IPS-18c (cell line): ENCODE measurements at regions not wholly inside any gene's neighbourhood (a gene's known extent, or its start where the extent isn't known, plus 50 kb on each side); places are given as distances from the start of the nearest gene placed in this dataset.

Experiments used
- H3K4me3 ChIP-seq: 2 replicates; pipeline ENCODE4 v1.7.0; 2013; ENCODE audit warnings: low read depth, mild to moderate bottlenecking, low read length, moderate library complexity; ENCODE audit not compliant: insufficient read depth
- H3K9me3 ChIP-seq: one replicate; pipeline ENCODE4 v1.6.1; 2013; ENCODE audit warnings: mild to moderate bottlenecking, low read length, moderate library complexity; ENCODE audit not compliant: control insufficient read depth, insufficient read depth

DNA sequence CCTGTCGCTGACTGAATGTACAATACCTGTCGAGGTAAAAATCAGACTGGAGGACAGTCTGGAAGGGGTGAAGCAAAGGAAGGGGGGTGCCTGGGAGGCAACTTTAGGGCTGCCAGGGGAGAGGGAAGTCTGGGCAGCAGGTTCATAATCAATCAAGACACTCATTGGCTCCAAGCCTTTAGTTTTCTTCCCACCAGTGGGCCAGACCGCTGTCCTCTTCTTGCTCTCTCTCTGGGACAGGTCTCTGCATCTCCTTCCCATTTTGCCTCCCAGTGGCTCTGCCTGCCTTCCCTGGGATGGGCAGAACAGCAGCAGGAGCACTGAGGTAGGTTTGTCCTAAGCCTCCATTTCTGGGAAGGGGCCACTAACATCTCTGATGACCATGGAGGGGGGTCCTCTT, 206.5 kb downstream of the TTC8 start:
- no peak overlapping the region for H3K4me3 ChIP-seq
- H3K9me3 ChIP-seq = peaks cover 2% of the 10 kb centered on the region

DNA sequence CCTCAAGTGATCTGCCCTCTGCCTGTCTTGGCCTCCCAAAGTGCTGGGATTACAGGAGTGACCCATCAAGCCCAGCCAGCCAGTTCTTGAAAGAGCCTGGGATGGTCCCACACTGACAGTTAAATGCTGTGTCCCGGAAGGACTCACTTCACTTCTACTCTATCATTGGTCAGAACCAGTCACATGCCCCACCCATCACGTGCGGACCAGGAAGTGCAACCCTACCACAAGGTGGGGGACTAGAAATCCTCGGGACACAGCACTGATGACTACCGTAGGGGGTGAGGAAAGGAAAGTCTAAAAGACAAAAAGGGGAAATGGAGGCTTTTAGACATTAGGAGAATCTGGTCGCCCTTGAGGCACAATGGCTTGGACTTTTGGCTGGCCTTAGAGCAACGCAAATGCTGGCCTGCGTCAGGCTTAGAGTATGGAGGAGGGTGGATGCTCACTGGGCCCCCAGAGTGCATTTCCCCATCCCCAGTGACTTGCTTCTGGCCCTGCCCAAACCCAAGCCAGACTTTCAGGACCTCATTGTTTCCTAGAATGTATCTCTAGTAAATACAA, 207.7 kb downstream of the TTC8 start:
- Histone ChIP-seq H3K9me3 (peaks cover under 1% of the 10 kb centered on the region), H3K4me3 (no peak overlapping the region)

DNA sequence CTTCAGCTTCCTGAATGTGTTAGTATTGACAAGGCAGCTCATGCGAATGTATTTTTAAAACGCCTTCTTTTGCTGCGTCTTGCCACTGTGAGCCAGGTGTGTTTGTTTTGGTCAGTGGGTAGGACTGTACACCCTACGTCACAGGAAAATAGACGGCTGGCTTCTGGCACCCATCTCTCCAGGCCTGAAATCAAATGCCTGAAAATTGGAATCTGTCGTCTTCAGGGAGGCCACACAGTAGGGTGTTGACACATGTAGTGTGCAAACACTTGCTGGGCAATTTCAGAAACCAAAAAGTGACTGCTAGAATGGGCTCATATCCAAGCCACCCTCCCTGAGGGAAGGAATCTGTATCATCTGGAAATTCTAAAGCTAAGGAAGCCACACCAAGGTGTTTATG, 209.3 kb downstream of the TTC8 start:
- no peak overlapping the region for H3K4me3 ChIP-seq

DNA sequence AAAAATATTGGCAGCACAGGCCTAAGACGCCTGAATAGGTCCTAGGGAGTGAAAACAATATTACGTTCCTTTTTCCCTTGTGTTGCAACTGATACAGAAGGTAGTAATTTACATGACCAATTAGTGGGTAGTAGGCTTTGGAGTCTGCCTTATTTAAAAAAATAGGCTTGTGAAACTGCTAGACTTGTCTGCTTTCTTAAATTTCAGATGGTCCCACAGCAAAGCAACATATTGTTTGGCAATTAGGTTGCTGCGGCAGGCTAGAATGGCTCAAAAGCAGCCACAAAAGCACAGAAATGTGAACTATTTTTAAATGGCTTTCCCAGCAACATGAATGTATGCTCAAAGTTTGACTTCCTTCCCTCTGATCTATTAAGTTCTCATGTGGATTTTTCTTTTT, 211.9 kb downstream of the TTC8 start:
- Histone ChIP-seq H3K9me3 (peaks cover 2% of the 10 kb centered on the region), H3K4me3 (no peak overlapping the region)

More for the DNA sequence above, 209.3 kb downstream of the TTC8 start:
- peaks cover 2% of the 10 kb centered on the region for H3K9me3 ChIP-seq

DNA sequence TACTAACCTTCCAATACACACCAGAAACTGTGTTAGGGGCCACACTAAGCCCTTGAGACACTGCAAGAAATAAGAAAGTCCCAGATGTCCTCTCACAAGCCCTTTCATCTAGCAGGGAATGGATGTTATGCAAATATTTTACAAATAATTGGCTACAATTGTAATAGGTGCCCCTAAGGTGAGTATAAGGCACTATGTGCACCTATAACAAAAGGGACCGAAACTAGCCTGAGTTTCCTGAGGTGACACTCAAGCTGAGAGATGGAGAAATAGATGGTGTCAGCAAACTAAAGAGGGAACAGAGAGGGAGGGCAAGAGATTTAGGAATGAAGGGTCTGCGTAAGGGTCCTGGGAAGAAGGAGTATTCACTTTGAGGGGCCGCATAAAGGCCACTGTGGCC, 212.6 kb downstream of the TTC8 start:
- H3K9me3 ChIP-seq = peaks cover 2% of the 10 kb centered on the region
- H3K4me3 ChIP-seq = no peak overlapping the region

DNA sequence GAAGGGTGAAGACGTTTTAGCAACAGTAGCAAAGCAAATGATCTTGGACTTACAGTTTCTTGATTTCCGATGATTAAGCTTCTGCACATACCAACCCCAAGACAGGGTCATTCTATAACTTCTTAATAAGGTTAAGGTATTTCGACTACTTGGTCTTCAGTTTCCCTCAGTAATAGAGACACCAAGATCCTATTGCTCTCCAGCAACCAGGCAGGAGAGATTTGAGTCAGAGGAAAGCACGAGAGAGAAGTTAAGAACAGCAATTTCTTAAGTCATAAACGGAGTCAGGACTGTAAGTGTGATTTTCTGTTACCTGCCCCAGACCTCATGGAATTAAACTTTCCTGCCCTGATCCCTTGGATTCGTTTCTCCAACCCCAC, 215.6 kb downstream of the TTC8 start:
- Histone ChIP-seq H3K4me3 (no peak overlapping the region), H3K9me3 (peaks cover 5% of the 10 kb centered on the region)

DNA sequence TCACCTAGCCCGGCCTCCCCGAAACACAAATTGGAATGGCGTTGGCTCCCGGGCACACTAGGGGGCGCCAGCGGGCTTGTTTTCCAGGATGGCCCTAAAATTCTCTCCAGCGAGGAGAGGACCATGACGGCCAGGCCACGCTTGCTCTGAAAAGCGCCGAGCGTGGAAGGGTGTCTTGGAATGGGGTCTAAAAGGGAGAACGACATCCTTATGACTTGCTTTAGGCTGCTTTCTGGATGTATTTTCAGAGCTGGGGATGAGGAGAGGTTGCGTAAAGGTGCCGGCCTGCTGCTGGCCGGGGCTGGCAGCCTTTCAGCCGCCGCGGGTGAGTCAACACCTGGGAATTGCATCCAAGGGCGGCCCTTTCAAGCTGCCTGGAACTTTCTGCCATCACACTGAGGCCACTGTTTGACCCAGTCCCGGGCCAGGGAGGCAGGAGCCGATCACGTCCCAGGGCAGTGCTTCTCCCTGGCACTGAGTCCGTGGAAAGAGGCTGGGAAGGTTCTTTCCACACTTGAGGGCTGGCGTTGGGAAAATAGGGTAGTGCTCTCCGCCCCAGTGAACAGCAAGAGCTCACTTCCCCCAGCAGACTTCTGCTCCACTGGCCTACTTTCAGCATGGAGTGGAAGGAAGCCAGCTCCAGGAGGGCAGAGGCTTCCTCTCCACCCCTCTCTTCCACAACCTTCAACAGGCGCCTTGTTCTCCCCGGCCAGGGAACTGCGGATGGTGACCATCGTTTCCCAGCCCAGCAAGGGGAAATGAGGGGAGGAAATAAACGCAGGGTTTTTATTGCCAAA, 216.2 kb downstream of the TTC8 start:
- peak overlapping the region; percentile 25; the same call in 1 of the 2 replicates for H3K4me3 ChIP-seq
- peaks cover 5% of the 10 kb centered on the region for H3K9me3 ChIP-seq

DNA sequence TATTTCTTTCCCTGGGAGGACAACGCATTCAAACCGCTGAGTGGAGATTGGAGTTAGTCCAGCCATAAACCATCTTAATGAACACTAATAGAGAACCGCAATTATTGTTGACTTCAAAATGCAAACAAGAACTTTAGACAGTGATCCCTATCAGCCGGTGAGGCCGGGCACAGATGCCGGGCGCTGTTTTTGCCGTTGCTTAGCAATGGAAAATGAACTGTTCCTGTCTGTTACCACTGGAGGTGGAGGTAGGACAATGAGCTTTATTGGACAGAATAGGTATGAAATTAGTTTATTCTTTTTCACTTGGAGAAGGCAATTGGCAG, 216.8 kb downstream of the TTC8 start:
- peaks cover 5% of the 10 kb centered on the region for H3K9me3 ChIP-seq
- H3K4me3 ChIP-seq = no peak overlapping the region

DNA sequence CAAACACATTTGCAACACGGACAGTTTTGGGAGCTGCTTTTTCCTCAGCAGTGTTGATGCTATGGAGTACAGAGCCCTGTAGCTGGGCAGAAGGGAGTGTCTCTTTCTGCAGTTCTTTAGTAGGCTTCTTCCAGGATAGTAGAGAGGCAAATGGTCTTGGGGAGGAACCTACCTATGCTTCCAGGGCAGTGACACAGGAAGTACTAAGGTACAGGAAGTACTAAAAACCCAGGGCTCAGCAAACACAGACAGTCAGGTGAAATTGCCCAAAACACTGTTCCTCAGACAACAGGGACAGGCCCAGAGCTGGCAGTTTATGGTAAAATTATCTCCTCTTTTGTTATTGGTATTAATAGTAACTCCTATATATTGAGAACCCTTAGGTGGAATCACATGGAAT, 217.6 kb downstream of the TTC8 start:
- H3K4me3 ChIP-seq = no peak overlapping the region; the same call in 1 of the 2 replicates

DNA sequence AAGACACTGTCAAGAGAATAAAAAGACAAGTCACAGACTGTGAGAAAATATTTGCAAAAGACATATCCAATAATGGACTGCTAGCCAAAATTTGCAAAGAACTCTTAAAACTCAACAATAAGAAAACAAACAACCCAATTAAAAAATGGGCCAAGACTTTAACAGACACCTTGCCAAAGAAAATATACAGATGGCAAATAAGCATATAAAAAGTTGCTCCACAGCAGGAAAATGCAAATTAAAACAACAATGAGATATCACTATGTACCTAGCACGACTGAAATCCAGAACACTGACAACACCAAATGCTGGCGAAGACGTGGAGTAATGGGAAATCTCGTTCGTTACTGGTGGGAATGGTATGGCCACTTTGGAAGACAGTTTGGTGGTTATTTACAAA, 228.9 kb downstream of the TTC8 start:
- Histone ChIP-seq H3K4me3 (no peak overlapping the region), H3K9me3 (no peaks in the 10 kb centered on the region)

More for the DNA sequence above, 217.6 kb downstream of the TTC8 start:
- peaks cover 5% of the 10 kb centered on the region for H3K9me3 ChIP-seq

DNA sequence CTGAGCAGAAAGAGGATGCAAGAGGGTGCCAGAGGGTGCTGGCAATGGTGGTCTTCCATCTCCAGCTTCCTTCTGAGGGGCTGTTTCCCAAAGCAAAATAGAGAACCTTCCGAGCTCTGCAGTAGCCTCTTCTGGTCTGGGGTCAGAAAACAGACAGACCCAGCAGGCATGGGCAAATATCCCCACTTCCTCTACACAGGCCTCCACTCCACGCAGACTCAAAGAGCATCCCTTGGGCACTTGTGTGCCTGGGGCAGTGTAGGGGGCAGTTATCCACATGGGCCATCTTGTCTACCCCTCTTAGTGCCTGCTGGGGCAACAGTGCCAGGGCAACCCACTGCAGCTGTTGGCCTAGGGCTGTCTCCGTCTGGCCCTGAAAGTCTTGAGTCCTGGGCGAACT, 231.9 kb downstream of the TTC8 start:
- no peak overlapping the region for H3K4me3 ChIP-seq
- no peaks in the 10 kb centered on the region for H3K9me3 ChIP-seq

DNA sequence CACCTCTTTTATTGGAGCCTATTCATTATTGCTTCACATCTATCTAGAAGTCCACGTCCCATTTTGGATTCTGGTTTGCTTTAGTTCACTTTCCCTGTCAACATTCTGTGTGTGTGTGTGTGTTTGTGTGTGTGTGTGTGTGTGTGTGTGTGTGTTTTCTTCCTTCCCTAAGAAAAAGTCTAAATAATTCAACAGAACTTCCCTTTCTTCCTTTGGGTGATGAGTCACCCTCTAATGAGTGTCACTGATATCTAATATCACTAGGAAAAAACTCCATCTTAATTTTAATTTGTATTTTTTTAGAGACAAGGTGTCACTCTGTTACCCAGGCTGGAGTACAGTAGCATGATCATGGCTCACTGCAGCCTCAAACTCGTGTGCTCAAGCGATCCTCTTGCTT, 234.2 kb downstream of the TTC8 start:
- Histone ChIP-seq H3K4me3 (no peak overlapping the region), H3K9me3 (no peaks in the 10 kb centered on the region)

DNA sequence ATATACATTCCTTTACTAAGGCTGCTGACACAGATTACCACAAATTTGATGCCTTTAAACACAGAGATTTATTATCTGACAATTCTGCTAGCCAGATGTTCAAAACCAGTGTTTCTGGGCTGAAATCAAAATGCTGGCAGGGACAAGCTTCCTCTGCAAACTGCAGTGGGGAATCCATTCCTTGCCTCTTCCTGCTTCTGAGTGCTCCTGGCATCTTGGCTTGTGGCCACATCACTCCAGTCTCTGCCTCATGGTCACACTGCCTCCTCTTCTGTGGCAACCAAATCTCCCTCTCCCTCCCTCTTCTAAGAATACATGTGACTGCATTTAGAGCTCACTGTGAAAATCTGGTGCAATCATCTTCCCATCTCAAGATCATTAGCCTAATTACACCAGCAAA, 235.7 kb downstream of the TTC8 start:
- Histone ChIP-seq H3K9me3 (no peaks in the 10 kb centered on the region), H3K4me3 (no peak overlapping the region)

DNA sequence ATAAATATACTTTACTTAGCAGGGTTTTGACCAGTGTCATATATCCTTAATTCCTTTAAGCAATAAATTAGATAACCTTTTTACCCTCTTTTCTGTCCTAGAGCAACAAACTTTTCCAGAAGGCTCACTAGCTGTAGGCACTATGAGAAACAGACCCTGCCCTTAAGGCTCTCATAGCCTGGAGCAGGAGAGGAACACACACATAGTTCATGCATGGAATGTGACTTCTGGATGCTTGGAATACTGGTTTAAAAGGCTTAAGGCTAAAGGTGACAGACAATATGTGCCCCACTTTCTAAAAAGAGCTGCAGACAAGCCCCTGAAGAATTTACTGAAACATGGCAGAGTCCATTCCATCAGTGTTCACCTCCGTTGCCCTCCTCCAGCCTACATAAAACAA, 237.2 kb downstream of the TTC8 start:
- no peak overlapping the region for H3K4me3 ChIP-seq

DNA sequence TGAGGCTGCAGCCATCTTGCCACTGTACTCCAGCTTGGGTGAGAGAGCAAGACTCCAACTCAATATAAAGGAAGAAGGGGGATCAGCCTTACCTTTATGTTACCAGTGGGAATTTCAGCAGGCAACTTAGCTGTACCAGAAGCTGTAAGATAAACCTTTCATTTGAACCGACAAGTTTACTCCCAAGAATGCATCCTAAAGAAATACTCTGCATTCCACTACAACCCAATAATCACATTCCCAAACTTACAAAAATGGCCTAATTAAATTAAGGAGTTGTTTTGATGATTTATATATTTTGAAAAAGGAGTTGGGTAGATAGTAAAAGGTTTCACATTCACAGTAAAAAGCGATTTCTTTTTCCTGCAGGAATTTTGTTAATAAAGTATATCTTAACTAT, 241.4 kb downstream of the TTC8 start:
- no peaks in the 10 kb centered on the region for H3K9me3 ChIP-seq
- no peak overlapping the region for H3K4me3 ChIP-seq

More for the DNA sequence above, 237.2 kb downstream of the TTC8 start:
- no peaks in the 10 kb centered on the region for H3K9me3 ChIP-seq

DNA sequence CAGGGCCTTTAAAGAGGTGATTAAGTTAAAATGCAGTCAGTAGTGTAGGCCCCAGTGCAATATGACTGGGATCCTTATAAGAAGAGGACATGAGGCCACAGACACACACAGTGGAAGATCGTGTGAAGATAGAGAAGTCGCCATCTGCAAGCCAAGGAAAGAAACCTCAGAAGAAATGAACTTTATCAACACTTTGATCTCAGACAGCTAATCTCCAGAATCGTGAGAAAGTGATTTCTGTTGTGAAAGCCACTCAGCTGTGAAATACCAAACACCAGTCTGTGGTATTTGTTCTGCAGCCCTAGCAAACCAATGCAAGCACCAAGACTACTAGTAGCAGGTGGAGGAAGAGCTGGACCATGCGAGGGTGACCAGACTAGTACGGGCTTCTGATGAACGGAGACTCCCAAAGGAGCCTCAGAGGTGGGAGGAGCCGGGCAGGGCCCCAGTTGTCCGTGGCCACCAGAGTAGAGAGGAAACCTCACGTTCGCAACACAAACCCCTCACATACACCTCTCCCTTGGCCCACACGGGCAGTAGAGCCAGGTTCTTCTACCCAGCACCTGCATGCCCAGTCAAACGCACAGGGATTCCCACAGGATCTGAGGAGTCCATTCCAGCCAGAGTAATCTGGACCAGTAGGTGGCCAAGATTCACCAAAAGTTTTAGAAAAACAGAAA, 243.0 kb downstream of the TTC8 start:
- H3K4me3 ChIP-seq = no peak overlapping the region
- no peaks in the 10 kb centered on the region for H3K9me3 ChIP-seq

DNA sequence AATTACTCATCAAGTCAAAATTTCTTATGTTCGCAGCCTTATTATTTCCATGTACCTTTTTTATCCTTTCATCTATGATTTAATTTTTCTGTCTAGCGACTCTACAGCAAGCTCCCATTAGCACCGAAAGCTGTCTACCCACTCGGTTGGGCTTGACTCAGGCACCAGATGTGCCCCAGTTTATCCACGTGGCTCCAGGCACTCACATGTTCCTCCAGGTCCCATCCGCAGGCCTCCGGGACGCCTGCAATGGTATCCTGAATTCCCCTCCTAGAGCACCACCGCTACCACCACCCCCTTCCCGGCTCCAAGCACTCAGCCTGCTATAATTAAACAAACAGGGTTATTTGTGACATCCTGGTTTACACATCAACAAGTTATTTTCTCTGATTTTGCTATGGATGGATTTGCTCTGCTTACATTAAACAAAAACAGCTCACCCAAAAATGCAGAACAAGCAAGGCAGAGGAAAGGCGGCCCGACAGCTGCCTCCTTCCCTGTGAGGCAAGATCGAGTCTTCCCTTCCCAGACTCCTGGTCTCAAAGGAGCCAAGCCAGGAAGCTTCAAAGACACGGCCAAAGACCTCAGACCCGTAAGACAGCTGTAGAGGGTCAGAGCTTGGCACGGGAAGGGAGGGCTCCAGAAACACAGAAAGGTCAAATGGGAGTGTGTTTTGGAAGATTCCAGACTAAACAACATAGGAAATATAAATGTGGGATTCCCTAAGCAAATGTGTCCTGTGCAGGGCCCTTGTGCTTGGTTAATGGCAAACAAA, 253.8 kb downstream of the TTC8 start:
- H3K9me3 ChIP-seq = no peaks in the 10 kb centered on the region

More for the DNA sequence above, 253.8 kb downstream of the TTC8 start:
- H3K4me3 ChIP-seq = no peak overlapping the region
